SK-N-SH (cell line): ENCODE measurements at regions not wholly inside any gene's neighbourhood (a gene's known extent, or its start where the extent isn't known, plus 50 kb on each side); places are given as distances from the start of the nearest gene placed in this dataset.

Experiments
- CTCF ChIA-PET: fragments of 300-600, 350-600 bp; formaldehyde crosslinking; extraction: SDS; loops from one replicate; lab custom pipeline; 2021; lab: Yijun Ruan, JAX
- POLR2A ChIA-PET: fragments of 350-600 bp; sonication (Branson Sonifier 250); formaldehyde crosslinking; extraction: SDS; loops from one replicate; lab custom pipeline; 2020; ENCODE audit warnings: antibody characterized with exemption, inconsistent platforms; lab: Yijun Ruan, JAX
- DNase-seq: peaks from one replicate; pipeline ENCODE4 v3.0.0; 2012
- H2AFZ ChIP-seq: fragments of 200-600 bp; sonication (generic); 2 replicates; pipeline ENCODE4 v1.8.1; 2016; ENCODE audit warnings: antibody characterized with exemption, mild to moderate bottlenecking, low read depth
- H3F3A ChIP-seq: fragments of 200-600 bp; sonication (generic); replicated peaks from 2 replicates; pipeline ENCODE3; 2016; ENCODE audit warnings: antibody characterized with exemption, mild to moderate bottlenecking; ENCODE audit not compliant: insufficient read depth
- H3K27ac ChIP-seq, 2 experiments: fragments of 200-500 bp in 1 of 2; fragments of 200-600 bp in 1 of 2; sonication (Bioruptor generic) in 1 of 2; sonication (generic), shearing (Covaris generic) in 1 of 2; 2 replicates each; pipeline versions ENCODE4 v1.5.1 to v1.6.1; 2014 to 2016; ENCODE audit warnings: low read depth in 2 of 2, inconsistent platforms in 1 of 2, low read length in 1 of 2, mild to moderate bottlenecking in 1 of 2, mixed read lengths in 1 of 2
- H3K27me3 ChIP-seq: fragments of 200-600 bp; sonication (generic), shearing (Covaris generic); 2 replicates; pipeline ENCODE4 v1.6.1; 2016; ENCODE audit warnings: mixed run types; ENCODE audit not compliant: insufficient read depth
- H3K36me3 ChIP-seq, 2 experiments: fragments of 200-500 bp in 1 of 2; fragments of 200-600 bp in 1 of 2; sonication (Bioruptor generic) in 1 of 2; sonication (generic) in 1 of 2; replicated peaks in 1 of 2; 2 replicates each; pipeline versions ENCODE3 to v1.5.1; 2014 to 2016; ENCODE audit warnings: low read length in 1 of 2, mild to moderate bottlenecking in 1 of 2; ENCODE audit not compliant: insufficient read depth in 2 of 2, control insufficient read depth in 1 of 2
- H3K4me1 ChIP-seq, 2 experiments: fragments of 200-500 bp in 1 of 2; fragments of 200-600 bp in 1 of 2; sonication (Bioruptor generic) in 1 of 2; sonication (generic), shearing (Covaris generic) in 1 of 2; 2 replicates each; pipeline versions ENCODE4 v1.5.1 to v1.6.1; 2014 to 2016; ENCODE audit warnings: low read depth in 1 of 2, low read length in 1 of 2, mixed run types in 1 of 2; ENCODE audit not compliant: insufficient read depth in 2 of 2, control insufficient read depth in 1 of 2
- H3K4me2 ChIP-seq: fragments of 200-600 bp; sonication (generic), shearing (Covaris generic); 2 replicates; pipeline ENCODE4 v1.6.1; 2017; ENCODE audit warnings: mixed run types
- H3K4me3 ChIP-seq, 2 experiments: fragments of 200-500 bp in 1 of 2; fragments of 200-600 bp in 1 of 2; sonication (Bioruptor generic) in 1 of 2; sonication (generic), shearing (Covaris generic) in 1 of 2; 2 replicates each; pipeline versions ENCODE4 v1.5.1 to v1.8.1; 2014 to 2016; ENCODE audit warnings: low read depth in 2 of 2, inconsistent platforms in 1 of 2, low read length in 1 of 2, mild to moderate bottlenecking in 1 of 2, mixed read lengths in 1 of 2, moderate library complexity in 1 of 2
- H3K79me2 ChIP-seq: fragments of 200-600 bp; sonication (generic); 2 replicates; pipeline ENCODE4 v1.8.1; 2017; ENCODE audit warnings: mild to moderate bottlenecking; ENCODE audit not compliant: insufficient read depth
- H3K9ac ChIP-seq: fragments of 200-600 bp; sonication (generic); 2 replicates; pipeline ENCODE4 v1.6.1; 2017; ENCODE audit warnings: mixed run types
- H3K9me2 ChIP-seq: fragments of 200-600 bp; sonication (generic); 2 replicates; pipeline ENCODE4 v1.6.1; 2017; ENCODE audit warnings: mixed run types
- H3K9me3 ChIP-seq: fragments of 200-600 bp; sonication (generic); 2 replicates; pipeline ENCODE4 v1.6.1; 2017; ENCODE audit warnings: mixed run types, mild to moderate bottlenecking, moderate library complexity
- H4K20me1 ChIP-seq: fragments of 200-600 bp; sonication (generic); 2 replicates; pipeline ENCODE4 v1.6.1; 2017; ENCODE audit warnings: mild to moderate bottlenecking, mixed run types; ENCODE audit not compliant: insufficient read depth
- CTCF ChIP-seq: fragments of 200-600 bp; sonication (generic); IDR thresholded peaks from 2 replicates; pipeline ENCODE4 v1.6.1; 2017; ENCODE audit warnings: antibody characterized with exemption, mild to moderate bottlenecking, moderate library complexity
- ELF1 ChIP-seq: IDR thresholded peaks from 2 replicates; pipeline ENCODE4 v1.4.0; 2012
- EP300 ChIP-seq, 2 experiments: IDR thresholded peaks; 2 replicates each; pipeline versions ENCODE4 v1.4.0 to v1.6.1; 2012; ENCODE audit warnings: borderline replicate concordance in 1 of 2, low read depth in 1 of 2, low read length in 1 of 2
- EZH2phosphoT487 ChIP-seq: fragments of 200-600 bp; sonication (generic); IDR thresholded peaks from 2 replicates; pipeline ENCODE4 v1.6.1; 2017; ENCODE audit warnings: low read depth, mixed run types, mild to moderate bottlenecking, antibody characterized with exemption, moderate library complexity, borderline replicate concordance
- GABPA ChIP-seq: IDR thresholded peaks from 2 replicates; pipeline ENCODE4 v1.4.0; 2012; ENCODE audit warnings: low read depth, mild to moderate bottlenecking
- GATA2 ChIP-seq: sonication (generic); formaldehyde crosslinking; IDR thresholded peaks from 2 replicates; pipeline ENCODE4 v1.5.0; 2020; ENCODE audit warnings: mild to moderate bottlenecking, missing genetic modification reagents
- IRF3 ChIP-seq: fragments of 150-350 bp; IDR thresholded peaks from 2 replicates; pipeline ENCODE4 v1.6.1; 2016; ENCODE audit warnings: mild to moderate bottlenecking, low read depth, low read length
- JUND ChIP-seq: IDR thresholded peaks from 2 replicates; pipeline ENCODE4 v1.4.0; 2012
- REST ChIP-seq: IDR thresholded peaks from 2 replicates; pipeline ENCODE4 v1.6.1; 2012; ENCODE audit warnings: mild to moderate bottlenecking, low read depth, low read length, moderate library complexity
- RFX5 ChIP-seq: IDR thresholded peaks from 2 replicates; pipeline ENCODE4 v1.6.1; 2012; ENCODE audit warnings: mild to moderate bottlenecking, improper control_type of control experiment, low read length
- SMC3 ChIP-seq: IDR thresholded peaks from 2 replicates; pipeline ENCODE4 v1.6.1; 2012; ENCODE audit warnings: low read depth, low read length, improper control_type of control experiment
- TEAD4 ChIP-seq: IDR thresholded peaks from 2 replicates; pipeline ENCODE4 v1.4.0; 2012; ENCODE audit warnings: mild to moderate bottlenecking, borderline replicate concordance; ENCODE audit not compliant: insufficient read depth
- USF2 ChIP-seq: fragments of 150-350 bp; IDR thresholded peaks from 2 replicates; pipeline ENCODE4 v1.6.1; 2017; ENCODE audit warnings: antibody characterized with exemption, low read length, low read depth, borderline replicate concordance
- YY1 ChIP-seq: IDR thresholded peaks from 2 replicates; pipeline ENCODE4 v1.4.0; 2012; ENCODE audit warnings: low read depth, mild to moderate bottlenecking
- ZBTB33 ChIP-seq: IDR thresholded peaks from 2 replicates; pipeline ENCODE4 v1.4.0; 2012; ENCODE audit warnings: low read depth, borderline replicate concordance
- WGBS: methylation state at CpG from one replicate; pipeline ENCODE4 v1.1.6; 2017; ENCODE audit warnings: low lambda C conversion rate; 5-methylcytosine and 5-hydroxymethylcytosine counted together

GRCh38 chr6:164469276-164469949 is 840.0 kb downstream of the C6orf118 start:
- Histone ChIP-seq H3K9me3 (no peaks in the 10 kb centered on the region), H3K27me3 (no peaks in the 10 kb centered on the region), H2AFZ (no peak overlapping the region), H3K4me3 (no peak overlapping the region), H3F3A (no peaks in the 10 kb centered on the region), H4K20me1 (no peaks in the 10 kb centered on the region), H3K4me1 (no peaks in the 10 kb centered on the region), H3K79me2 (no peaks in the 10 kb centered on the region), H3K27ac (no peak overlapping the region), H3K36me3 (no peaks in the 10 kb centered on the region), H3K9ac (no peak overlapping the region), H3K4me2 (no peak overlapping the region), H3K9me2 (no peaks in the 10 kb centered on the region)
- CTCF ChIA-PET = interaction anchor here (0.9 kb wide), 1 partner anchor 13 kb away, joined by 3 read pairs; no protein-coding TSS in a partner anchor
- no peak for DNase-seq
- no peak for TF ChIP-seq ELF1
- no peak for TF ChIP-seq EP300 (IDR thresholded peaks at IDR 0.05; ENCODE audit: borderline replicate concordance in 1 of 2, low read depth in 1 of 2, low read length in 1 of 2)
- TF ChIP-seq GABPA = no peak
- TF ChIP-seq SMC3 = no peak
- TF ChIP-seq REST = no peak
- TF ChIP-seq GATA2 = no peak
- TF ChIP-seq TEAD4 = no peak
- no peak for TF ChIP-seq YY1
- no peak for TF ChIP-seq IRF3
- WGBS = 33% methylated on average over 9 of the region's 9 CpGs
- POLR2A ChIA-PET = no interaction called here

- no peak overlapping the region for H3K9ac ChIP-seq
- POLR2A ChIA-PET = no interaction called here
- no peaks in the 10 kb centered on the region for H3K27me3 ChIP-seq
- H3K4me2 ChIP-seq = no peak overlapping the region
- no peak overlapping the region for H3K27ac ChIP-seq
- H4K20me1 ChIP-seq = no peaks in the 10 kb centered on the region
- no peak overlapping the region for H2AFZ ChIP-seq
- WGBS = 35% methylated on average over 7 of the region's 9 CpGs
- CTCF ChIA-PET = interaction anchor here (0.9 kb wide), 1 partner anchor 472 kb away, joined by 3 read pairs; no protein-coding TSS in a partner anchor
- no peak for DNase-seq
- no peak overlapping the region for H3K4me3 ChIP-seq
- H3K9me2 ChIP-seq = no peaks in the 10 kb centered on the region
- no peaks in the 10 kb centered on the region for H3K36me3 ChIP-seq
- H3K4me1 ChIP-seq = no peaks in the 10 kb centered on the region
- H3K79me2 ChIP-seq = no peaks in the 10 kb centered on the region
- no peaks in the 10 kb centered on the region for H3F3A ChIP-seq
- TF ChIP-seq CTCF (no peak), ZBTB33 (no peak), EZH2phosphoT487 (no peak), ELF1 (no peak), RFX5 (no peak), USF2 (no peak), JUND (no peak), EP300 (IDR thresholded peaks at IDR 0.05; ENCODE audit: borderline replicate concordance in 1 of 2, low read depth in 1 of 2, low read length in 1 of 2) (no peak), SMC3 (no peak)
- H3K9me3 ChIP-seq = 0 out of 2 replicates have a peak, but pooled peaks cover 3% of the 10 kb centered on the region
These were observed 853.6 kb downstream of the C6orf118 start for GRCh38 chr6:164455835-164456234.
